Erythroblast (primary cell): ENCODE measurements at regions not wholly inside any gene's neighbourhood (a gene's known extent, or its start where the extent isn't known, plus 50 kb on each side); places are given as distances from the start of the nearest gene placed in this dataset.

Experiments used
- GATA1 ChIP-seq: IDR thresholded peaks from 2 replicates; pipeline ENCODE4 v1.6.1; 2011; ENCODE audit warnings: low read depth, mild to moderate bottlenecking, control low read depth, low read length, moderate library complexity
- POLR2A ChIP-seq: IDR thresholded peaks from 2 replicates; pipeline ENCODE4 v1.6.1; 2011; ENCODE audit warnings: mild to moderate bottlenecking, low read length

GRCh38 chrX:10095698-10096432 lies 60.9 kb upstream of the CLCN4 start:
- no peak for TF ChIP-seq POLR2A
- TF ChIP-seq GATA1 = no peak
